ENCODE measurements at regions not wholly inside any gene's neighbourhood (a gene's known extent, or its start where the extent isn't known, plus 50 kb on each side); places are given as distances from the start of the nearest gene placed in this dataset.

- no peak for TF ChIP-seq RNF2 (IDR thresholded peaks at IDR 0.05; ENCODE audit: borderline replicate concordance, low read depth, low read length, missing control alignments, poor library complexity, severe bottlenecking)
- no peak for TF ChIP-seq SP1 (IDR thresholded peaks at IDR 0.05; ENCODE audit: low read depth, low read length)
- TF ChIP-seq, protein P1, sequence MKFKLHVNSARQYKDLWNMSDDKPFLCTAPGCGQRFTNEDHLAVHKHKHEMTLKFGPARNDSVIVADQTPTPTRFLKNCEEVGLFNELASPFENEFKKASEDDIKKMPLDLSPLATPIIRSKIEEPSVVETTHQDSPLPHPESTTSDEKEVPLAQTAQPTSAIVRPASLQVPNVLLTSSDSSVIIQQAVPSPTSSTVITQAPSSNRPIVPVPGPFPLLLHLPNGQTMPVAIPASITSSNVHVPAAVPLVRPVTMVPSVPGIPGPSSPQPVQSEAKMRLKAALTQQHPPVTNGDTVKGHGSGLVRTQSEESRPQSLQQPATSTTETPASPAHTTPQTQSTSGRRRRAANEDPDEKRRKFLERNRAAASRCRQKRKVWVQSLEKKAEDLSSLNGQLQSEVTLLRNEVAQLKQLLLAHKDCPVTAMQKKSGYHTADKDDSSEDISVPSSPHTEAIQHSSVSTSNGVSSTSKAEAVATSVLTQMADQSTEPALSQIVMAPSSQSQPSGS (IDR thresholded peaks at IDR 0.05; ENCODE audit: low read length), result no peak
- TF ChIP-seq CHD1 (IDR thresholded peaks at IDR 0.05; ENCODE audit: low read depth, low read length), result no peak
- no peak for TF ChIP-seq TEAD4 (IDR thresholded peaks at IDR 0.05; ENCODE audit: low read depth, low read length)
- peak; percentile 53 to 59; a peak in 3 of 4 replicates for TF ChIP-seq RAD21 (IDR thresholded peaks at IDR 0.05 in 1 of 2, conservative IDR thresholded peaks at IDR 0.05 in 1 of 2; ENCODE audit: low read depth in 2 of 2, low read length in 2 of 2)
- no peak for TF ChIP-seq EZH2 (IDR thresholded peaks at IDR 0.05; ENCODE audit: low read depth, low read length, severe bottlenecking)
- no peak for TF ChIP-seq CHD2 (IDR thresholded peaks at IDR 0.05; ENCODE audit: low read length)
Observed at GRCh38 chr9:28951945-28952344, 1378.7 kb upstream of the C9orf72 start (continued).
